ENCODE measurements at regions not wholly inside any gene's neighbourhood (a gene's known extent, or its start where the extent isn't known, plus 50 kb on each side); places are given as distances from the start of the nearest gene placed in this dataset.
"Not testable (repeated sequence)": the region's sequence is repeated elsewhere in the genome, so short reads cannot be mapped to it uniquely, and the experiment has no call there.

GRCh38 chr3:26091096-26091495, 301.2 kb downstream of the OXSM start:
- CTCF ChIA-PET: interaction anchor here (1.0 kb wide), 1 partner anchor 11 kb away, joined by 3 read pairs; no protein-coding TSS in a partner anchor
- no peak for DNase-seq

GRCh38 chr3:26091626-26092025, 301.7 kb downstream of the OXSM start:
- ChIA-PET CTCF (interaction anchor here (1.0 kb wide), 1 partner anchor 11 kb away, joined by 3 read pairs; no protein-coding TSS in a partner anchor), POLR2A (no interaction called here)
- Histone ChIP-seq H3K79me2 (ENCODE audit: insufficient read depth) (no peaks in the 10 kb centered on the region), H3K27ac (ENCODE audit: low read depth in 2 of 2, low read length in 1 of 2) (no peak overlapping the region), H3F3A (replicated peaks; ENCODE audit: insufficient read depth) (no peaks in the 10 kb centered on the region), H2AFZ (ENCODE audit: low read depth) (no peak overlapping the region), H4K20me1 (ENCODE audit: insufficient read depth) (no peaks in the 10 kb centered on the region), H3K4me1 (ENCODE audit: control insufficient read depth in 1 of 2, insufficient read depth in 2 of 2, low read depth in 1 of 2, low read length in 1 of 2) (no peaks in the 10 kb centered on the region), H3K27me3 (ENCODE audit: insufficient read depth) (no peaks in the 10 kb centered on the region), H3K4me3 (ENCODE audit: low read depth in 2 of 2, low read length in 1 of 2) (no peak overlapping the region), H3K36me3 (replicated peaks in 1 of 2; ENCODE audit: control insufficient read depth in 1 of 2, insufficient read depth in 2 of 2, low read length in 1 of 2) (no peaks in the 10 kb centered on the region), H3K9ac (no peak overlapping the region), H3K9me3 (no peaks in the 10 kb centered on the region), H3K9me2 (no peaks in the 10 kb centered on the region), H3K4me2 (no peak overlapping the region)
- TF ChIP-seq TAF1 (IDR thresholded peaks at IDR 0.05; ENCODE audit: borderline replicate concordance, low read depth, low read length): no peak
- no peak for TF ChIP-seq GABPA (IDR thresholded peaks at IDR 0.05; ENCODE audit: low read depth)
- TF ChIP-seq ELF1 (IDR thresholded peaks at IDR 0.05): no peak
- WGBS (ENCODE audit: low lambda C conversion rate): 0% methylated on average over 1 of the region's 1 CpG
- no peak for DNase-seq

More at GRCh38 chr3:26091096-26091495, 301.2 kb downstream of the OXSM start:
- Histone ChIP-seq H4K20me1 (ENCODE audit: insufficient read depth) (no peaks in the 10 kb centered on the region), H3K4me2 (no peak overlapping the region), H3K36me3 (replicated peaks in 1 of 2; ENCODE audit: control insufficient read depth in 1 of 2, insufficient read depth in 2 of 2, low read length in 1 of 2) (no peaks in the 10 kb centered on the region), H3K9me3 (no peaks in the 10 kb centered on the region), H3F3A (replicated peaks; ENCODE audit: insufficient read depth) (no peaks in the 10 kb centered on the region), H3K79me2 (ENCODE audit: insufficient read depth) (no peaks in the 10 kb centered on the region), H3K9ac (no peak overlapping the region), H3K4me3 (ENCODE audit: low read depth in 2 of 2, low read length in 1 of 2) (no peak overlapping the region), H3K4me1 (ENCODE audit: control insufficient read depth in 1 of 2, insufficient read depth in 2 of 2, low read depth in 1 of 2, low read length in 1 of 2) (no peaks in the 10 kb centered on the region), H3K9me2 (no peaks in the 10 kb centered on the region), H3K27me3 (ENCODE audit: insufficient read depth) (no peaks in the 10 kb centered on the region), H3K27ac (ENCODE audit: low read depth in 2 of 2, low read length in 1 of 2) (no peak overlapping the region), H2AFZ (ENCODE audit: low read depth) (no peak overlapping the region)
- POLR2A ChIA-PET: no interaction called here
- no peak for TF ChIP-seq SIN3A (IDR thresholded peaks at IDR 0.05; ENCODE audit: borderline replicate concordance, low read depth, low read length)
- no peak for TF ChIP-seq IRF3 (IDR thresholded peaks at IDR 0.05; ENCODE audit: low read depth, low read length)
- no peak for TF ChIP-seq JUND (IDR thresholded peaks at IDR 0.05)
- no peak for TF ChIP-seq RCOR1 (IDR thresholded peaks at IDR 0.05; ENCODE audit: low read length)
- no peak for TF ChIP-seq EP300 (IDR thresholded peaks at IDR 0.05; ENCODE audit: borderline replicate concordance in 1 of 2, low read depth in 1 of 2, low read length in 1 of 2)

GRCh38 chr3:26097111-26097510, 307.2 kb downstream of the OXSM start:
- H3K9ac ChIP-seq; H3K27ac ChIP-seq (ENCODE audit: low read depth in 2 of 2, low read length in 1 of 2); H3K36me3 ChIP-seq (replicated peaks in 1 of 2; ENCODE audit: control insufficient read depth in 1 of 2, insufficient read depth in 2 of 2, low read length in 1 of 2); H3F3A ChIP-seq (replicated peaks; ENCODE audit: insufficient read depth); H3K9me3 ChIP-seq; H3K4me2 ChIP-seq; DNase-seq; H2AFZ ChIP-seq (ENCODE audit: low read depth); H4K20me1 ChIP-seq (ENCODE audit: insufficient read depth); H3K4me3 ChIP-seq (ENCODE audit: low read depth in 2 of 2, low read length in 1 of 2); POLR2A ChIA-PET; H3K27me3 ChIP-seq (ENCODE audit: insufficient read depth); H3K4me1 ChIP-seq (ENCODE audit: control insufficient read depth in 1 of 2, insufficient read depth in 2 of 2, low read depth in 1 of 2, low read length in 1 of 2); H3K79me2 ChIP-seq (ENCODE audit: insufficient read depth); H3K9me2 ChIP-seq; CTCF ChIA-PET: not testable (repeated sequence)
- WGBS (ENCODE audit: low lambda C conversion rate): 28% methylated on average over 4 of the region's 4 CpGs

Data from SK-N-SH (cell line).